ENCODE measurements at regions not wholly inside any gene's neighbourhood (a gene's known extent, or its start where the extent isn't known, plus 50 kb on each side); places are given as distances from the start of the nearest gene placed in this dataset.

GRCh38 chr1:30508175-30508448 is 215.3 kb downstream of the MATN1 start:
- CTCF ChIA-PET = no interaction called here
- Histone ChIP-seq H2AFZ (ENCODE audit: control insufficient read depth, low read depth, low read length) (no peak overlapping the region), H3K4me2 (ENCODE audit: control insufficient read depth, insufficient read depth) (no peak overlapping the region), H3K4me1 (ENCODE audit: control insufficient read depth, insufficient read depth, low read length) (no peaks in the 10 kb centered on the region), H4K20me1 (ENCODE audit: control insufficient read depth, insufficient read depth) (no peaks in the 10 kb centered on the region), H3K36me3 (ENCODE audit: control insufficient read depth in 2 of 2, insufficient read depth in 2 of 2, low read length in 1 of 2) (no peaks in the 10 kb centered on the region), H3K27ac (ENCODE audit: control insufficient read depth, insufficient read depth) (no peak overlapping the region), H3K79me2 (ENCODE audit: control insufficient read depth, insufficient read depth, low read length) (no peaks in the 10 kb centered on the region), H3K27me3 (replicated peaks in 1 of 2; ENCODE audit: control insufficient read depth in 2 of 2, insufficient read depth in 2 of 2, low read length in 1 of 2) (no peaks in the 10 kb centered on the region), H3K9ac (ENCODE audit: control insufficient read depth, insufficient read depth, low read length) (no peak overlapping the region), H3K4me3 (no peak overlapping the region), H3K9me3 (replicated peaks; ENCODE audit: control insufficient read depth, insufficient read depth, low read length) (no peaks in the 10 kb centered on the region)
- BruUV-seq (replicated peaks) = no TSS peak
- intact Hi-C loops (cut with micrococcal nuclease; ENCODE audit: unreplicated experiment) (no loop called here), in situ Hi-C loops (cut with MboI) (no loop called here)
- no peak for ATAC-seq
- no peak for FAIRE-seq
- RAD21 ChIA-PET (ENCODE audit: unreplicated experiment) = no interaction called here
- TF ChIP-seq RCOR1 (conservative IDR thresholded peaks at IDR 0.05; ENCODE audit: low read depth, low read length) (no peak), ATF7 (IDR thresholded peaks at IDR 0.05; ENCODE audit: low read depth) (no peak), PRDM15 (CRISPR knock-in tag; IDR thresholded peaks at IDR 0.05) (no peak), TCF12 (IDR thresholded peaks at IDR 0.05; ENCODE audit: low read depth, low read length) (no peak), HDGF (IDR thresholded peaks at IDR 0.05) (no peak), PML (IDR thresholded peaks at IDR 0.05; ENCODE audit: low read length) (no peak), HCFC1 (IDR thresholded peaks at IDR 0.05; ENCODE audit: low read length) (no peak), HDAC2 (IDR thresholded peaks at IDR 0.05) (no peak), CBX3 (IDR thresholded peaks at IDR 0.05; ENCODE audit: borderline replicate concordance, low read depth) (no peak), JUND (IDR thresholded peaks at IDR 0.05; ENCODE audit: low read depth, low read length) (no peak), ASH2L (IDR thresholded peaks at IDR 0.05; ENCODE audit: borderline replicate concordance, low read depth) (no peak)
- TF ChIP-seq, protein P1, sequence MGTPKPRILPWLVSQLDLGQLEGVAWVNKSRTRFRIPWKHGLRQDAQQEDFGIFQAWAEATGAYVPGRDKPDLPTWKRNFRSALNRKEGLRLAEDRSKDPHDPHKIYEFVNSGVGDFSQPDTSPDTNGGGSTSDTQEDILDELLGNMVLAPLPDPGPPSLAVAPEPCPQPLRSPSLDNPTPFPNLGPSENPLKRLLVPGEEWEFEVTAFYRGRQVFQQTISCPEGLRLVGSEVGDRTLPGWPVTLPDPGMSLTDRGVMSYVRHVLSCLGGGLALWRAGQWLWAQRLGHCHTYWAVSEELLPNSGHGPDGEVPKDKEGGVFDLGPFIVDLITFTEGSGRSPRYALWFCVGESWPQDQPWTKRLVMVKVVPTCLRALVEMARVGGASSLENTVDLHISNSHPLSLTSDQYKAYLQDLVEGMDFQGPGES (IDR thresholded peaks at IDR 0.05) = no peak
- TF ChIP-seq, protein P2, sequence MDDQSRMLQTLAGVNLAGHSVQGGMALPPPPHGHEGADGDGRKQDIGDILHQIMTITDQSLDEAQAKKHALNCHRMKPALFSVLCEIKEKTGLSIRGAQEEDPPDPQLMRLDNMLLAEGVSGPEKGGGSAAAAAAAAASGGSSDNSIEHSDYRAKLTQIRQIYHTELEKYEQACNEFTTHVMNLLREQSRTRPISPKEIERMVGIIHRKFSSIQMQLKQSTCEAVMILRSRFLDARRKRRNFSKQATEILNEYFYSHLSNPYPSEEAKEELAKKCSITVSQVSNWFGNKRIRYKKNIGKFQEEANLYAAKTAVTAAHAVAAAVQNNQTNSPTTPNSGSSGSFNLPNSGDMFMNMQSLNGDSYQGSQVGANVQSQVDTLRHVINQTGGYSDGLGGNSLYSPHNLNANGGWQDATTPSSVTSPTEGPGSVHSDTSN (IDR thresholded peaks at IDR 0.05; ENCODE audit: insufficient replicate concordance, low read depth, low read length) = no peak
- SMC1A ChIA-PET (ENCODE audit: uncharacterized antibody, unreplicated experiment) = no interaction called here
- 0% methylated on average over 3 of the region's 3 CpGs for WGBS (ENCODE audit: insufficient coverage, insufficient replicate concordance, low lambda C conversion rate, missing lambda C conversion rate)
- POLR2A ChIA-PET = no interaction called here
- no peak for DNase-seq (ENCODE audit: low read depth, low spot score)
